Stimulated activated CD4-positive, alpha-beta T cell treated with anti-CD3 and anti-CD28 coated beads, Interleukin-4, amount 100 ng/mL, for 1 hour (primary cell): ENCODE measurements at regions not wholly inside any gene's neighbourhood (a gene's known extent, or its start where the extent isn't known, plus 50 kb on each side); places are given as distances from the start of the nearest gene placed in this dataset.
A peak's percentile ranks its signal among the peaks of the same experiment; 100 is the strongest.
"Not testable (repeated sequence)": the region's sequence is repeated elsewhere in the genome, so short reads cannot be mapped to it uniquely, and the experiment has no call there.

Source experiments
- DNase-seq: peaks from one replicate; pipeline ENCODE4 v3.0.0-alpha.2; 2020

DNA sequence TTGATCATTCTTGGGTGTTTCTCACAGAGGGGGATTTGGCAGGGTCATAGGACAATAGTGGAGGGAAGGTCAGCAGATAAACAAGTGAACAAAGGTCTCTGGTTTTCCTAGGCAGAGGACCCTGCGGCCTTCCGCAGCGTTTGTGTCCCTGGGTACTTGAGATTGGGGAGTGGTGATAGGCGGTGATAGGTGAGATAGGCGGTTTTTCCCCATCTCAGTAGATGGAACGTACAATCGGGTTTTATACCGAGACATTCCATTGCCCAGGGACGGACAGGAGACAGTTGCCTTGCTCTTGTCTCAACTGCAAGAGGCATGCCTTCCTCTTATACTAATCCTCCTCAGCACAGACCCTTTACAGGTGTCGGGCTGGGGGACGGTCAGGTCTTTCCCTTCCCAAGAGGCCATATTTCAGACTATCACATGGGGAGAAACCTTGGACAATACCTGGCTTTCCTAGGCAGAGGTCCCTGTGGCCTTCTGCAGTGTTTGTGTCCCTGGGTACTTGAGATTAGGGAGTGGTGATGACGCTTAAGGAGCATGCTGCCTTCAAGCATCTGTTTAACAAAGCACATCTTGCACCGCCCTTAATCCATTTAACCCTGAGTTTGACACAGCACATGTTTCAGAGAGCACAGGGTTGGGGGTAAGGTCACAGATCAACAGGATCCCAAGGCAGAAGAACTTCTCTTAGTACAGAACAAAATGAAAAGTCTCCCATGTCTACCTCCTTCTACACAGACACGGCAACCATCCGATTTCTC, 86.2 kb downstream of the OR2B2 start:
- not testable (repeated sequence) for DNase-seq

DNA sequence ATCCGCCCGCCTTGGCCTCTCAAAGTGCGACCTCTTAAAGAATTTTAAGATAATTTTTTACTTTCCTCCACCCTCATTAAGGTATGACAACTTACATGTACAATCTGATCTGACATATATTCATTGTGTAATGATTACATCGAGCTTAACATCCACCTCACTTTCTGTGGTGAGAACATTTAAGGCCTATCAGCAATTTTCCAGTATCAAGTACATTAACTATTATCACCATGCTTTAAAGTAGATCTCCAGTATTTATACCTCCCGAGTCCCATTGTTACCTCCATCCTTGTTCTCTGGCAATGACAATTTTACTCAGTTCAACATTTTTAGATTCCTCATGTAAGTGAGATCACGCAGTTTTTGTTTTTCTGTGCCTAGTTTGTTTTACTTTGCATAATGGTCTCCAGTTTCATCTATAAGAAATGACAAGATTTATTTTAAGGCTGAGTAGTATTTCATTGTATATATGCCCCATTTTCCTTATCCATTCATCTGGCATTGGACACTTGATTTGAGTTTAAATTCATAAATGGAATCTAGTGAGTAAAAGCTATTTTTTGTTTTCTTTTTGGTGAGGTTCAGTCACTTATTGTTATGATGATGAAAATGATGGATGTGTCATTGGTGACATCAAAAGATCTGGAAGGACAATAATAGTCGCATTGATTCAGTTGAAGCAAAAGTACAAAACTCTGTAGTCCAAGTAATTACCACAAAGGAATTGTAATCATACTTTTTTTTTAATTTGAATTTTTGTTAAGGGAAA, 87.0 kb downstream of the OR2B2 start:
- DNase-seq, result no peak

DNA sequence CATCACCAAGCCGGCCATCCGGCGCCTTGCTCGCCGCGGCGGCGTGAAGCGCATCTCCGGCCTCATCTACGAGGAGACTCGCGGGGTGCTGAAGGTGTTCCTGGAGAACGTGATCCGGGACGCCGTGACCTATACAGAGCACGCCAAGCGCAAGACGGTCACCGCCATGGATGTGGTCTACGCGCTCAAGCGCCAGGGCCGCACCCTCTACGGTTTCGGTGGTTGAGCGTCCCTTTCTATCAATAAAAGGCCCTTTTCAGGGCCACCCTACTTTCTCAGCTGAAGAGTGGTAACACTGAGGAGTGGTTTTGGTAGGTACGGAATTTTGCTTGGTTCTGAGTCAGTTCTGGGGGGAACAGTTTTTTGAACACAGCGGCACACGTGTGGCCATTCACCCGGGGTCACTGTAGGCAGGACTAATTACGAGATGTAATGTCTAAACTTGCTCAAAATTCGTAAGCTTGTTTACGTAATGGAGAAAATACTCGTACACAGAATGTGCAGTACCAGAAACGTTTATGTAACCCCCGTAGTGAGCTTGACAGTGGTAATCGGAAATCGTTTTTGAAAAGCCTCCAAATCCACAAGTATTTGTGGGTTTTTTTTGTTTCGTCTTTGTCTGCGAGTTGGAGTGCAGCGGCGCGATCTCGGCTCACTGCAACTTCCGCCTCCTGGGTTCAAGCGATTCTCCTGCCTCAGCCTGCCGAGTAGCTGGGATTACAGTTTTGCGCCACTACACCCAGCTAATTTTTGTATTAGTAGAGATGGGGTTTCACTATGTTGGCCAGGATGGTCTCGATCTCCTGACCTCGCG, 87.8 kb downstream of the OR2B2 start:
- not testable (repeated sequence) for DNase-seq

DNA sequence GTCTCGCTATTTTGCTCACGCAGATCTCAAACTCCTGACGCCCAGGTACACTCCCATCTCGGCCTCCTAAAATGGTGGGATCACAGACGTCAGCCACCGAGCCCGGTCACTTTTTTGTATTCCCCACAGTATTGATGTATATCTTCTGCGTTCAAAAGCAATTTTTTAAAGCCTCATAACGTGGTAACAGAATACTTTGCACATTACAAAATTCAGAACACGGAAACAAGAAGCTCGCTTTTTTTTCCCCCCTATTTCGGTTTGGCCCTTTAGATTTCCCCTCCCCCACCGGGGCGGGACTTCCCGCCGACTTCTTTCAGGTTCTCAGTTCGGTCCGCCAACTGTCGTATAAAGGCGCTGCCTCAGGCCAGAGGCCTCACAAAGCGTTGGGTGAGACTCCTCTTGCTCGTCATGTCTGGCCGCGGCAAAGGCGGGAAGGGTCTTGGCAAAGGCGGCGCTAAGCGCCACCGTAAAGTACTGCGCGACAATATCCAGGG, 88.4 kb downstream of the OR2B2 start:
- DNase-seq, result peak; percentile 45

DNA sequence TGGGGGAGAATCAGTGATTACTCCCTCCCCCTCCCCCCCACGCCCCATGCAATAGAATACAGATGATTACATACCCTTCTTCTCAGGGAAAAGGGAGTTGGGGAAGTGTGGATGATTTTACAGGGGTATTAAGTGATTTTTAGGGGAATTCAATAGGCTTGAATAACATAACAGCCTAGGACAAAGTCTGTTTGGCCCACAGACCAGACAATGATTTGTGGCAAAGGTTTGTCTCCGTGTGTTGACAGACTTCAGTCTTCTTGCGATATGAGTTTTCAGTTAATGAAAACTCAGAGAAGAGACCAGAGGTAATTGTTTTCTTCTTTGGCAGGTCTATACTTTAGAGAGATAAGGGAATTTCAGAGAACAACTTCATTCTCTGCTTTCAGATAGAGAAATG, 95.3 kb downstream of the OR2B2 start:
- no peak for DNase-seq

DNA sequence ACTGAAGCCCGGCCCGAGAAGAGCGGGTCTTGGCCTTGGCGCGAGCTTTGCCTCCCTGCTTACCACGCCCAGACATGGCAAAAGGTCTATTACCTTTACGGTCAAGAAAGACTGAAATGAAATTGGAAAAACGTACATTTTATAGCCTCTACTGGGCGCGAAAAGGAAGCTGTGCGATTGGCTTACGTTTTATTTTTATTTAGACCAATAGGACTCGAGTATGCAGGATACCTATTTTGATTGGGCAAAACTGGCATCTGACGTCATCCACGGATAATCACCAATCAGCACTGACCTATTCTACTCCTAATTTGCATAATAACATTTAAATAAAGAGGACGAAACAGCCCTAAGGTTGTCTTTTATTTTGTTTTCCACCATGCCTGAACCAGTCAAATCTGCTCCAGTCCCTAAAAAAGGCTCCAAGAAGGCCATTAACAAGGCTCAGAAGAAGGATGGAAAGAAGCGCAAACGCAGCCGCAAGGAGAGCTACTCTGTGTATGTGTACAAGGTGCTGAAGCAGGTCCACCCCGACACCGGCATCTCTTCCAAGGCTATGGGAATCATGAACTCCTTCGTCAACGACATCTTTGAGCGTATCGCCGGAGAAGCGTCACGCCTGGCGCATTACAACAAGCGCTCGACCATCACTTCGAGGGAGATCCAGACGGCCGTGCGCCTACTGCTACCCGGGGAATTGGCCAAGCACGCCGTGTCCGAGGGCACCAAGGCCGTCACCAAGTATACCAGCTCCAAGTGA, 97.4 kb downstream of the OR2B2 start:
- DNase-seq, result peak; percentile 52

DNA sequence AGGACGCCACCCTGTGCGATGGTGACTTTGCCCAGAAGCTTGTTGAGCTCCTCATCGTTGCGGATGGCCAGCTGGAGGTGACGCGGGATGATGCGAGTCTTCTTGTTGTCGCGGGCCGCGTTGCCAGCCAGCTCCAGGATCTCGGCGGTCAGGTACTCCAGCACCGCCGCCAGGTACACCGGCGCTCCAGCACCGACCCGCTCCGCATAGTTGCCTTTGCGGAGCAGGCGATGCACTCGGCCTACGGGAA, 97.9 kb downstream of the OR2B2 start:
- DNase-seq, result not testable (repeated sequence)

DNA sequence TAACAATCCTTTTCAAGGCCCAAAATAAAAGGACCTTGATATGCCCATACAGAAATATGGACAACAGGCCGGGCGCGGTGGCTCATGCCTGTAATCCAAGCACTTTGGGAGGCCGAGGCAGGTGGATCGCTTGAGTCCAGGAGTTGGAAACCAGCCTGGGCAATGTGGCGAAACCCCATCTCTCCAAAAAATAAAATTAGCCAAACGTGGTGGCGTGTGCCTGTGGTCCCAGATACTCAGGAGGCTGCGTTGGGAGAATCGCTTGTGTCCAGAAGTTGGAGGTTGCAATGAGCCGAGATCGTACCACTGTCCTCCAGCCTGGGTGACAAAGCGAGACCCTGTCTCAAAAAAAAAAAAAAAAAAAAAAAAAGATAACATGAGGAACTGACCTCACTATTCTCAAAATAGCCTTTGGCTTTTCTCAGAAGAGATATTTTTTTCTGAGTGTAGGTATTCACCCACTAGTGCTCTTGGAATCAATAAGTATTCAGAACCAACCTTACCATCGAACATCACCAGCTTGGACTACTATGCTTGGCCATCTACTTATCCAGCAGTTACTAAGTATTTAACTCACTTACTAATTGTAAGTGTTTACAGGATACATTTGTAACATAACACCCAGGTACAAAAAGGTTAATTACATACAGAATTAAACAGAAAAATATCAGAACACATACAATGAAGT, 99.2 kb downstream of the OR2B2 start:
- no peak for DNase-seq

DNA sequence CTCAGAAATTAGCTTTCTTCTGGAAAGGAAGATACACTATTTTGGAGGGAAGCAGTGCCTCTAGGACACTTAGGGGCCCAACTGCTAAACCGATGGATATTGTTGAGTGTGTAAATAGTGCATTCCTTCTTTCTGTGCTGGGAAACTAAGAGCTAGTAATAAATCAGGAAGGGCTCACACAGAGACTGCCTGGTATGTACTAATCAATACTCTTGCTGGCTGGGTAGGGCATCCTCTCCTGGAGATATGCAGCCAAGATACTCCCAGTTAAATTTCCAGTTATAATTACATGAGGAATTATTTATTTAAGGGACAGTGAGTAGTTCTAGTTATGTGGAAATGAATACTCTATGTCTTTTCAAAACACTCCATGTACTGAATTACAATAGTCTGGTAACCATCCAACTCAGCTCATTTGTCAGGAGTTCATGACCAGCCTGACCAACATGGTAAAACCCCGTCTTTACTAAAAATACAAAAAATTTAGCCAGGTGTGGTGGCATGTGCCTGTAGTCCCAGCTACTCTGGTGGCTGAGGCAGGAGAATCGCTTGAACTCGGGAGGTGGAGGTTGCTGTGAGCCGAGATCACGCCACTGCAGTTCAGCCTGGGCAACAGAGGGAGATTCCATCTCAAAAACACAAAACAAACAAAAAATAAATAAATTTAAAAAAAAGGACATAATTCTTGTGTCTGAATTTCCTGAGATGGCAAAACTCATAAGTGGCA, 100.0 kb downstream of the OR2B2 start:
- no peak for DNase-seq

DNA sequence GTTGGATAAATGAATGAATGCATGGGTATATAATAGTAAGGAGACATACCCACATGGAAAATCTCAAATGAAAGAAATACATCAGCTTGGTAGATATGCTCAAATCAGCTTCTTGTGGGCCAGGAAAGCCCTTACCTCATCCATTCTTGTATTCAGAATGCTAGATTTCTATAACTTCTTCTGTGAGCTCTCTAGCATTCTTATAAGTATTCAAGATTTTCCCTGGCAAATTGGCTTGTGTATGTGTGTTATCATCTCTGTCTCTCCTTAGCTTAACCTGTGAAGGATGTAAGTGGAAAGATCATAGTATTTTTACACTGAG, 100.8 kb downstream of the OR2B2 start:
- DNase-seq, result no peak

DNA sequence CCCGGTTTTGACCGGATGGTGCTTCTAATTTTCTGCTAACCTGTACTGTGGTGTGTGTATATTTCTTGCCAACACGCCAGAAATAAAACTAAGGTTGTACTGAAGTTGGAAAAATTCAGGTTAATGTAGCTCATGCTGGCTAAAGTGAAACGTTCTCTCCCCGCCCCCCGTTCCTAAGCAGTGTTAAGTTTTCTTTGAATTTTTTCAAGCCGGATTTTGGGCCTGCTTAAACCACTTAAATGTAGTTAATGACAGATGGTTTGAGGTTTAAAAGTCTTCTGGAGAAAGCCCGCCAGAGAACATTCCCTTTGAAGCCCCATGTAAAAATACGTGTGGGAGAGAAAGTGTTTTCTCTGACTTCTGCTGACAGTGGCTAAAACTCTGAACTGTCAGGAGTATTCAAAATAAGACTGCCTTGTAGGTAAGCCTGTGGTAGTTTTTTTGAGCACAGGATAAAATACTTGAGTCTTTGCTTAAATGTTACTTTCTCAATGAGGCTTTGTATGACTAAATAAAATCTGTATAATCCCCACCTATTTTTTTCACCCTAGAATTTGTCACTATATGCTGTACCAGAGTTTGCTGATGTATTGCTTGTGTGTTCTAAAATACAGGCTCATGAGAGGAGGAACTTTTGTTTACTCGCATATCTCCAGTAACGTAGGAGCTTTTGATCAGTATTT, 101.3 kb downstream of the OR2B2 start:
- DNase-seq, result no peak

DNA sequence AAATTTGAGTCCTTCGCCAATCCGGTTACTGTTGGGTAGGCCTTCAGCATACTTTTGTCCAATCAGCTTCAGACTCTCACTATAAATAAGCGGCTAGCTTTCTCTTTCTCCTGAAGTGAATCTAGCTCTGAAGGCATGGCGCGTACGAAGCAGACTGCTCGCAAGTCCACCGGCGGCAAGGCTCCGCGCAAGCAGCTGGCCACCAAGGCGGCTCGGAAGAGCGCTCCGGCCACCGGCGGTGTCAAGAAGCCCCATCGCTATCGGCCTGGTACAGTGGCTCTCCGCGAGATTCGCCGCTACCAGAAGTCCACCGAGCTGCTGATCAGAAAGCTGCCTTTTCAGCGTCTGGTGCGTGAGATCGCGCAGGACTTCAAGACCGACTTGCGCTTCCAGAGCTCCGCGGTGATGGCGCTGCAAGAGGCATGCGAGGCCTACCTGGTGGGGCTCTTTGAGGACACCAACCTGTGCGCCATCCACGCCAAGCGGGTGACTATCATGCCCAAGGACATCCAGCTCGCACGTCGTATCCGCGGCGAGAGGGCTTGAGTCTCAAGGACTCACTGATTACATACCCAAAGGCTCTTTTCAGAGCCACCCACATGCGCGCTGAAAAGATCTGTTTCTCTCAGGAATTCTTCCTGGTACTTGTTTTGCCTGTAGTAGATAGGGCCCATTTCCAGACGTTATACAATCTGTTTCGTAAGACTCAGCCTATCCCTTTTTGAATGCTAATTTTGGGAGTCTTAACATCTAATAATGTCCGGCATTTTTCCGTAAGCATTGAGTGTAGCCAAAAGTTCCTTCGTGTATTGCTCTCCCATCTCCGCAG, 102.0 kb downstream of the OR2B2 start:
- peak; percentile 56 for DNase-seq

DNA sequence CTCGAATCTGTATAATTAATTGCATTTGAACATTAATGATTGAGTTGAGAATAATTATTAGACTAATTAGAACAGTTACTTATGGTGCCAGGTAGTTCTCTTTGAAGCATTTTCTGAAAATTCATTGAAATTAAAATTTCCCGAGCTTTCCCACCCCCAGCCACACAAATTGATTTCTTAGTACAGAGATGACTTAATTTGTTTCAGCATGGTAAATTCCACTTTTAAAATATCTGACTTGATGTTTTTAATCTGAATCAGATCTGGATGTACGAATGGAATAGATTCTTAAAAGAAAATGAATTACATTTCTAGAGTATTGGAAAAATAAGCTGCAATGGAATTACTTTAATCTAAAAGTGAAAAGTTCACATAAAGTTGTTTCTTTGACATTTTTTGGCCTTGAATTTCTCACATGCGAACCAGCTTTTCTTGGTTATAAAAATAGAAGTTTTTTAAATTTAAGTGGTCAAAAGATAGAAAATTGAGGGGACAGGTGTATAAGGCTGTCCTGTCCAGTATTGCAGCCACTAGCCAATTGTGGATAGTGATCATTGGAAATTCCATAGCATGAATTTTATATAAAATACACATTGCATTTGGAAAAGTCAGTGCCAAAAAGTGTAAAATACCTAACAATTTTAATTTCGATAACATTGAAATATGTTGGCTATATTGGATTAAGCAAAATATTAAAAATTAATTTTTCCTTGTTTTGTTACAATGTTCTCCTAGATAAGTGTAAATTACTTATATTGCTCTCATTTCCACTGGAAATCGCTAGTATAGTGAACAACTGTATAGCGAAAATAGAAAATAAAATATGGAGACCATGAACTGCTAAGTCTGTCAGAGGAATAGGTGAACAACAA, 102.9 kb downstream of the OR2B2 start:
- no peak for DNase-seq

DNA sequence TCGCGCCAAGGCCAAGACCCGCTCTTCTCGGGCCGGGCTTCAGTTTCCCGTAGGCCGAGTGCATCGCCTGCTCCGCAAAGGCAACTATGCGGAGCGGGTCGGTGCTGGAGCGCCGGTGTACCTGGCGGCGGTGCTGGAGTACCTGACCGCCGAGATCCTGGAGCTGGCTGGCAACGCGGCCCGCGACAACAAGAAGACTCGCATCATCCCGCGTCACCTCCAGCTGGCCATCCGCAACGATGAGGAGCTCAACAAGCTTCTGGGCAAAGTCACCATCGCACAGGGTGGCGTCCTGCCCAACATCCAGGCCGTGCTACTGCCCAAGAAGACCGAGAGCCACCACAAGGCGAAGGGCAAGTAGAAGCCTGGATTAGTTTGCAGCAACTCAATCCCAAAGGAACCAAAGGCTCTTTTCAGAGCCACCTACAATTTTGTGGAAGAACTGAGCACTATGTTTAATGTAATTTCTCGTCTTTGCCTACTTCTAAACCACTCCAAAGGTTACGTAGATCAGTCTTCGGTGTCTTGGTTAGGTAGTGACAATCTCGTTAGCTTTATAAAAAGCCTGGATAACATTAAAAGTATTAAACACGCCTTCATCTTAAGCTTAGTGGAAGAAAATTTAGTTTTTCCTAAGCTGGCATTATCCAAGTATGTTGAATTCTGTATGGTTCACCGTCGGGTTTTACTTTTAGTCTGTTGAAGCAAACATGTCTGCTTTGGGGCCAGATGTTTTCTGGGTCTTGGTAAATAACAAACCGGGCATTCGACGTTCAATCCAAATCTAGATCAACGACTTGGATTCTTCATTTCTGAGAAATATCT, 103.7 kb downstream of the OR2B2 start:
- DNase-seq, result not testable (repeated sequence)

DNA sequence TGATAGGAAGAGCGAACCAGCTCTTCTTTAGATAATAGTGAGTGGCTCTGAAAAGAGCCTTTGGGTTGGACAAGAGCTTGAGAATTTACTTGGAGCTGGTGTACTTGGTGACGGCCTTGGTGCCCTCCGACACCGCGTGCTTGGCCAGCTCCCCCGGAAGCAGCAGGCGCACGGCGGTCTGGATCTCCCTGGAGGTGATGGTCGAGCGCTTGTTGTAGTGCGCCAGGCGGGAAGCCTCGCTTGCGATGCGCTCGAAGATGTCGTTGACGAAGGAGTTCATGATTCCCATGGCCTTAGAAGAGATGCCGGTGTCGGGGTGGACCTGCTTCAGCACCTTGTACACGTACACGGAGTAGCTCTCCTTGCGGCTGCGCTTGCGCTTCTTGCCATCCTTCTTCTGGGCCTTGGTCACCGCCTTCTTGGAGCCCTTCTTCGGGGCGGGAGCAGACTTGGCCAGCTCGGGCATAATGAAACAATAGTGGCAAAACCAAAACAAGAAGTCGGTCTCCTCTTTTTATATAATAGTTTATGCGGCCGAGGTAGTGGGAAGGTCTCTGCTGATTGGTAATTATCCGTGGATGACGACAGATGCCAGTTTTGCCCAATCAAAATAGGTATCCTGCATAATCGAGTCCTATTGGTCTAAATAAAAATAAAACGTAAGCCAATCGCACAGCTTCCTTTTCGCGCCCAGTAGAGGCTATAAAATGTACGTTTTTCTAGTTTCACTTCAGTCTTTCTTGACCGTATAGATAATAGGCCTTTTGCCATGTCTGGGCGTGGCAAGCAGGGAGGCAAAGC, 104.6 kb downstream of the OR2B2 start:
- peak; percentile 49 for DNase-seq

DNA sequence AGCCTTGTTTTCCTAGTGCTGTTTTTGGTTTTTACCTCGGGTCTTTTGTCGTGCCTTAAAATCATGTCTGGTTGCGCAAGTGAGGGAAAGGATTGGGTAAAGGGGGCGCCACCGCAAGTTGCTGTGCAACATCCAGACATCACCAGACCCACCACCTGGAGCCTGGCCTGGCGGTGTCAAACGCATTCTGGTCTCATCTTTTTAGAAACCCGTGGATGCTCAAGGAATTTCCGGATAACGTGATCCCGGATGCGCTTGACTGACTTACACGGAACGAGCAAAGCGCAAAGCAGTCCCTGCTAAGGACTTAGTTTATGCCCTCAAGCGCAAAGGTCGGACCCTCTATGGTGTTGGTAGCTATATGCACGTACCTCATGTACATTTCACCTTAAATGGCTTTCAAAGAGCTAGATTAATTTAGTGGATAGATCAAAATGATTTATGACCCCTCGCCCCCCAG, 105.2 kb downstream of the OR2B2 start:
- no peak for DNase-seq

DNA sequence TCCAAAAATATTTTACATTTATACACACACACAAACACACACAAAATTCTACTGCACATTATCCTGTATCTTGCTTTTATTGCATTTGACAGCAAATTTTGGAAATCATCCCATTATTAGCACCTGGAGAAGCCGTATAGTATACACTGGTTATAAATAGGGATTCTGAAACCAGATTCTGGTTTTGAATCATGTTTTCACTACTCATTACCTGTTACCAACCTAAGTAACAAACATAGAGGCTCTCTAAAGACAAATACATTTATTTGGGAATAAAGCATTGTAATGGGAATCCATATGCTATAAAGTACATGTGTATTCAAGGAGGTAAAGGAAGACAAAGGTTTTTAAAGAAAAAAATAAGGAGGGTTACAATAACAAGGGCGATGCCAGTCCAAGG, 106.8 kb downstream of the OR2B2 start:
- no peak for DNase-seq
